ENCODE measurements at regions not wholly inside any gene's neighbourhood (a gene's known extent, or its start where the extent isn't known, plus 50 kb on each side); places are given as distances from the start of the nearest gene placed in this dataset.
"Not testable (repeated sequence)": the region's sequence is repeated elsewhere in the genome, so short reads cannot be mapped to it uniquely, and the experiment has no call there.

GRCh38 chr6:153553627-153554026, 422.5 kb upstream of the RGS17 start:
- DNase-seq (ENCODE audit: low spot score): peak; percentile 11

DNA sequence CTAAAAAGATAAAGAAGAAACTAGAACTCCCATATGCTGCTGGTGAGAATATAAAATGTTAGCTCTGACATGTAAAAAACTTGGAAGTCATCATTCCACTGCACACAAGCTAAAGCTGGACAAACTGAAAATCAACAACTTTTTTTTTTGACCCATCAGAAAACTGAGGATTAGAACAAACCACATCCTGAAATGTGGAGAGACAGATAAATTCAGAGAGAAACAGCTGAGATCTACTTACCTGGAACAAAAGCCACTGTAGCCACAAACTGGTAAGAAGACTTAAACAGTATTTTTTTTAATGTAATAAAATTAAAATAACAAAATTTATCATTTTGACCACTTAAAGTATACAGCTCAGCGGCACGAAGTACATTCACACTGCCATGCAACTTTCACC, 408.5 kb upstream of the RGS17 start:
- DNase-seq (ENCODE audit: low spot score): no peak

- DNase-seq (ENCODE audit: low spot score): peak; percentile 4
These were observed 407.4 kb upstream of the RGS17 start for GRCh38 chr6:153538491-153538890.

DNA sequence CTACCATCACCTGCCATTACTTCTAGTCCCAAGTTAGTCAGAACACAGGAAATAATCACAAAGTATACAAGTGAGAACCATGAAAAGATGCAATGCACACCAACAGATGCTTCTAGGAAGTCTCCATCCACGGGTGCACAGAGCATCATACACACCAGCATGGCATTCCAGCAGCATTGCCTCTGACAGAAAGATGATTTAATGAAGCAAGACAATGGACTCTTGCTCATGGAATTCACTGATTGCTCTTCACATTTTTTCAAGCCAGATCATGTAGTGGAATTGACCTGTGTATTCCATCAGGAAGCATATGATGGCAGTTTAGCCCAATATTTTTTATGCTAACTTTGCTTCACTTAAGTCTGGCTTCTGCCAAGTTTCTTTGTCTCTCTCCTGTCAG, 406.3 kb upstream of the RGS17 start:
- peak; percentile 49 for DNase-seq (ENCODE audit: low spot score)

DNA sequence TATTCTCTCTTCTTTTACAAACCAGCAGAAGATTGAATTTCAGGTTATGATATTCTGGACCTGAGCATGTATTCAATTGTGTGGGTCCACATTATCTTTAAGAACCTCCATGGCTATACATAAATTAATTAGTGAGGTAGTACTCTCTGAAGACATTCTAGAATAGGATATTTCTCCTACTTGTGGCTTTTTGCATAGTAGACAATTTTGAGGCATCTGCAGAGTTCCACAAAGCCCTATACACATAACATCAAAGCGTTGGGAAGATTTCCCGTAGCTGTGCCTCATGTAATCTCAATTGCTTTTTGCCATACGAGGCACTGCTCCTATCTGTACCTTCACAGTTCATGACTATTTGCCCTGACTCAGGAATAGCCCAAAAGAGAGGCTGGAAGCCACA, 395.4 kb upstream of the RGS17 start:
- DNase-seq (ENCODE audit: low spot score): no peak

DNA sequence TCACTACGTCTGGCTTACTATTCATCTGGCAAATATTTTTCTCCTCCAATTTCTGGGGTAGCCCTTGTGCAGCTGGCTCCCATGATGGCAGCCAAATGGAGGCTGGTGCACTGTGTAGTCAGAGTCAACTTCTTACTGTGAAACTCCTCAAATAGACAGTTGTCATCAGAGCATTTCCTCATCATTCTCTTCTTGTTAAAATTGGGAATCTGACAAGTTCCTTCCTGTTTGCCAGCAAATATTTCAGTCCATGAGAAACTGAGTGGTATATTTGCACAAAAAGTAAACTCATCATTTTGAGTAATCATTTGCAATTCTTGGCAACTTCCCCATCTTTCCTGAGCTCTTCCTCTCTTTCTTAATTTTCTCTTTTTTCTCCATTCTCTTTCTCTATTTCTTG, 394.9 kb upstream of the RGS17 start:
- DNase-seq (ENCODE audit: low spot score): no peak

DNA sequence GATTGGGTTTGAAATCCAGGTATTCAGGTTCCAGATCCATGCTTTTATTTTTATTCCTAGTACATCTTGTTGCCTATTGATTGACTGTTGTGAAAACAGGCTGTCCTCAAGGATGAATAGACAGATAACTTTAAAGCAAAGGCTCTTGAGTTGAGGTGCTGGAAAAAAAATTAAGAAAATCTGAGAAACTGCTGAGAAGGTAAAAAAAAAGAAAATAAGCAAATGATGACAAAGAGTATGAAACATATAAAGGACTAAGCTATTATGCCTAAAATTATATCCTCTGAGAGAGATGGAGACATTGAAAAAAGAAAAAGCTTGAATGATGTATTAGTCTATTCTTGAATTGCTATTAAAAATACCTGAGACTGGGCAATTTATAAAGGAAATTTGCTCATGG, 392.3 kb upstream of the RGS17 start:
- DNase-seq (ENCODE audit: low spot score): no peak

DNA sequence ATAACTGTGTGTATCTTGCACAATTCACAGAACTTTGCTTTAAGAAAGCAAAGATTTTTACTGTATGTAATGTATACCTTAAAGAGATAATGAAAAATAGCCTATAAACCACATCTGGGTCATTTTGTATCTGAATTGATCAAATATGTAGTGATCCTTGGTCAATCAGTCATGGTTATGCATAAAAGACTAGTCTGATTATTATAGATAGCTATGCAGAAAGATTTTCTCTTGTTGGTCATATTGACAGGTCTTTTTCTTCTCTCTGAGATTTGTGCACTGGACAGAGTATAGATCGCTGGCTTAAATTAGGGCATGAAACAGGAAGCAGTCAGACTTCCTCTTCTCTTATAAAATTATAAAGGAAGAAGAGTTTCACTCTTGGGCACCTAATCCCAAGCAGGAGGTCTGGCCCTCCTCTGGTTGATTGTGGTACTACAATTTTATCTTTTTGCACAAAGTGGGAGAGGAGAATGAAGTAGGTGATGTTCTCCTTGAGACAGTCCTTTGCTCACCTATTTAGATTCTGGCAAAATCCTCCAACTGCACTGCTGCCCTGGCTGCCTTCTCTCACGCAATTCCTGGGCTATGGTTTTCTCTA, 380.9 kb upstream of the RGS17 start:
- peak; percentile 38 for DNase-seq (ENCODE audit: low spot score)

DNA sequence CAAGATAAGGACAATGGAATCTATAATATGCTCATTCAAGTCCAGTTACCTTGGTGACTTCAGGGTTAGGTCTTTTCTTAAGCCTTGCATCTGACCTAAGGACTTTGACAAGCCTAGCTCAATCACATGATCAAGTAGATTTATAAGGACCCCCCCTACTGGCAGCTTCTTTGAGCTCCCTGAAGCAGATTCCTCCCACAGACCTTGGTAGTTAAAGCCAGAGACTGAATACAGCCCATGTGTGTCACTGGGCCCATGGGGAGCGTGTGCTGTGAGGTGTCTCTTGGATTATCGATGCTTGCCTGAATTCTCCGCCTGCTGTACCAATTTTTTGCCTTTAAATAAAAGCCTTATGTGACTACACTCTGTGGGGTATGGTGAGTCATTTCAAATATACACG, 372.7 kb upstream of the RGS17 start:
- DNase-seq (ENCODE audit: low spot score): peak; percentile 5

GRCh38 chr6:153493501-153493900, 362.4 kb upstream of the RGS17 start:
- no peak for DNase-seq (ENCODE audit: low spot score)

- no peak for DNase-seq (ENCODE audit: low spot score)
These were observed 358.4 kb upstream of the RGS17 start for GRCh38 chr6:153489479-153489878.

DNA sequence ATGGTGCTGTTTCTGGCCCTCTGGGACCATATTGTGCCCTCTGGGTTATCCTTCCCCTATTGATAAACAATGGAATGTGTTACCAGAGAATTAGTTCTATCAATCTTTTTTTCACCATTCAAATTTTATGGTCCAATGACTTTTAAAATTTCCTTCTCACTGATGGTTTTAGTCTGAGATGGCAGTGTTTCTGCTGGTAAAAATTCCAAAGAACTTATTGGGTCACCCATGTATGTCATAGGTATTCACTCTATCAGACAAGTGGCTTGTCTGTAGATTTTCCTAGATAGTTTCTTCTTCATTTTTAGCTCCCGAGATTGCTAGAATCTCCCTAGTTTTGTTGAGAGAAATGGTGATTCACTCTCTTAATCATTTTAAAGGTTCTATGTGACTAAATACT, 357.2 kb upstream of the RGS17 start:
- no peak for DNase-seq (ENCODE audit: low spot score)

DNA sequence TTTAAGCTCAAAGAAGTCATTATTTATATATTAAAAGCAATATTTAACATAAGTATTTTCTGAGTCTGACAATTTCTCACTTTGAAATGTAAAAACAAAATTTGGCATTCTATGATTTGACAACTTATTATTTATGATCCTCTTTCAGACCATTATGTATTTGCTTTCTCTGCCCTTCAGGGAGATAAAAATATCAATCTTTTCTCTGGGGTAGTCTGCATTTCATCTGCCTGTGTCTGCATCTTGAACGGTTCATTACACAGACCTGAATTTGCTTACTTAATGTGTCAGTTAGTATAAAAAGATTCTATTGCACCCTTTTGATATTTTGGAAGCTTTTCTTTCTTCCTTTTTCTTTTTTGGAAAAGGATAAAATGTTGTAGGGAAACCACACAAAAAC, 354.0 kb upstream of the RGS17 start:
- no peak for DNase-seq (ENCODE audit: low spot score)

DNA sequence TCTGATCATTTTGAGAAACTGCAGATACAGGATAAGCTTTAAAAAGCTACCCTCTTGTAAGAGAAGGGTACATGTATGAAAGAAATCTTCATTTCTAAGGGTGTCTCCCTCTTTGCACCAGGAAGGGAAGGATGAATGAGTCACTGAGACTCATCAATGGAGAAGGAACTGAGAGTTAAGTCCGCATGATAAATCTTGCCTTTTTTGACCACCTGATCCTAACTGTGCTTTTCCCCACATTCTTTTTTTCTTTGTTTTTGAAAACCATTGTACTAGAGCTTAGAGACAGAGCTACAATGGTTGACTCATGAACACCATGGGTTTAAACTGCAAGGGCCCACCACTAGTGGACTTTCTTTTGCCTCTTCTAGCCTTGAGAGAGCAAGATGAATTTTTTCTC, 353.0 kb upstream of the RGS17 start:
- DNase-seq (ENCODE audit: low spot score): no peak

DNA sequence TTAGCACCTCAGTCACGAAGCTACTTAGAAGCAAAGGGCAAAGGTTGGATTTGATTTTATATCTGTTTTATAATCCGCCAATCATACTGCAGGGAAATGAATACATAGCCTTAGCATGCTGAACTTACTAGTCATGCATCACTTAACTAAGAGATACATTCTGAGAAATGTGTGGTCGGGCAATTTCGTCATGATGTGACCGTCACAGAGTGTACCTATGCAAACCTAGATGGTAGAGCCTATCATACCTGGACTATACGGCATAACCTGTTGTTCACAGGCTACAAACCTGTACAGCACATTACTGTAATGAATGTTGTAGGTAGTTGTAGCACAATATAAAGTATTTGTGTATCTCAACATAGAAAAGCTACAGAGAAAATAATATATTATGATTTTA, 345.2 kb upstream of the RGS17 start:
- no peak for DNase-seq (ENCODE audit: low spot score)

DNA sequence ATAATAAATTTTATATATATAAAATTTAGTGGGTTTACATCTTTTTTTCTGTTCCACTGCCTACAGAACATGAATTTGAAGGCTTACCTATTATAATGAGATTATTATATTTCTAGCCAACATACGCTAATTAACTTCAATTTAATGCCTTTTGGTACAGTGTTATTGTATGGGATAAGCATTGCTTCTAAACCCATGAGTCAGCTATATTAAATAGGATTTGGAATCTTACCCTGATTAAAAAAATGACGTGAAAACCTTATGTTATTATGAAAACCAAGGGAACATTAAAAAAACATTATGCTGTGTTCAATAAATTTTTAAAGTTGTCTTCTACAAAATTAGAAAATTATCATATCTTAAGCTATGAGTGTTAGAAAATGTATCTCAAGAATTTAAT, 334.0 kb upstream of the RGS17 start:
- DNase-seq (ENCODE audit: low spot score): no peak

- no peak for DNase-seq (ENCODE audit: low spot score)
These were observed 318.2 kb upstream of the RGS17 start for GRCh38 chr6:153449279-153449678.

DNA sequence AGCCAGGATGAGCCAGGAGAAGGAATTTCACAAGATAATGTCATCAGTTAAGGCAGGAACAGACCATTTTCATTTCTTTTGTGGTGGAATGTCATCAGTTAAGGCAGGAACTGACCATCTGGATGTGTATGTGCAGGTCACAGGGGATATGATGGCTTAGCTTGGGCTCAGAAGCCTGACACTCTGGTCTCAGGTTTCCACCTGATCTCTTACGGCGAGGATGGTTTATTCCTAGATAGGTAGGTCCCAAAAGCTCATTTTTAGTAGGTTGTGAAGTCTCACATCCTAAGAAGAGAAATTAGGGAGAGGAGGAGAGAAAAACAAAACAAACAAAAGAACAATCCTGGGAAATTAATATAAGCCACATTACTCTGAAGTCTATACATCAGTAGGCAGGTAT, 311.7 kb upstream of the RGS17 start:
- not testable (repeated sequence) for DNase-seq (ENCODE audit: low spot score)

GRCh38 chr6:153442096-153442495, 311.0 kb upstream of the RGS17 start:
- no peak for DNase-seq (ENCODE audit: low spot score)

GRCh38 chr6:153437193-153437592, 306.1 kb upstream of the RGS17 start:
- DNase-seq (ENCODE audit: low spot score): no peak

- DNase-seq (ENCODE audit: low spot score): no peak
These were observed 305.3 kb upstream of the RGS17 start for GRCh38 chr6:153436351-153436750.

DNA sequence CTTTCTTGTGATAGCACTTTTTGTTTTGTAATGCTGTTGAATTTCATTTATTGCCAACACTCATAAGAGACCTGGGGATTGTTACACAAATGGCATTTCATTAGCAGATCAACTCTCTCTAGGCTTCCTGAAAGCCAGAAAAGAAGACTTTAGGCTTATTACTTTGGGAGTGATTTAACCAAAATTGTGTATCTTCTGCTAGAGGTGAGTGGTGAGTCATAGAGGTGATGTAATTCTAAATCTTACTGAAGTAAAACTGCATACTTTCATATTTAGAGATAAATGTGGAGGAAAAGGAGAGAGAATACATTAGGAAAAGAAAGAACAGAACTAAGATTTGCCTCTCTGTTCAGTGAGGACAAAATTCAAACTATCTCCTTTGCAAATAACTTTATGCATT, 304.7 kb upstream of the RGS17 start:
- DNase-seq (ENCODE audit: low spot score): no peak

GRCh38 chr6:153425536-153425935, 294.5 kb upstream of the RGS17 start:
- DNase-seq (ENCODE audit: low spot score): no peak

DNA sequence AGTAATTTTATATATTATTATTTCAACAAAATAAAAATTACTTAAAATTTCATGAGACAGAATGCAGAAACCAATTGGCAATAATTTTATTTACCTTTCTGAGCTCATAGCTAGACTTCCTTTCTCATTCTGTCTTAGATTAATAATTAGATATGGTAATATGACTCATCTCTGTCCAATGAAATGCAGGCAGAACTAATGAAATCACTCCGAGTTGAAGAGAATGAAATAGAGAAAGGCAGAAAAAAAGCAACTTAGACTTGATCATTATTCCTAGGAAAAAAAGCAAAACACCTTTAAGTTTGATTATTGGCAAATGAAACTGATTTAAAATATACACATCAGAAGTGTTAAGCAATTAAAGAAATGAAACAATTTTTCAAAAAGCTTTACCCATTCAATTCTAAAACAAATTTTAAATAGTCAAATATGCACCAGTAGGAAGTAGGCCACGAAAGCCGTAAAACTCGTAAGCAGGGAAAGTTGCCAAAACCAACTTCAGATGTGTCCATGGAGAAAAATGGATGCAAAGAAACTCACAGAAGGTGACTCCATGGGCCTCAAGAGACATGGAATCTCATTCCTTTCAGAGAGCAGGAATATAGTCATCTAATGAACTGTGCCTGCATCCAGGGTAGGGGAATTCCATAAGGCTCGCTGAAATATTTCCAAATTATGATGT, 293.8 kb upstream of the RGS17 start:
- peak; percentile 11 for DNase-seq (ENCODE audit: low spot score)
